ENCODE measurements at regions not wholly inside any gene's neighbourhood (a gene's known extent, or its start where the extent isn't known, plus 50 kb on each side); places are given as distances from the start of the nearest gene placed in this dataset.

DNA sequence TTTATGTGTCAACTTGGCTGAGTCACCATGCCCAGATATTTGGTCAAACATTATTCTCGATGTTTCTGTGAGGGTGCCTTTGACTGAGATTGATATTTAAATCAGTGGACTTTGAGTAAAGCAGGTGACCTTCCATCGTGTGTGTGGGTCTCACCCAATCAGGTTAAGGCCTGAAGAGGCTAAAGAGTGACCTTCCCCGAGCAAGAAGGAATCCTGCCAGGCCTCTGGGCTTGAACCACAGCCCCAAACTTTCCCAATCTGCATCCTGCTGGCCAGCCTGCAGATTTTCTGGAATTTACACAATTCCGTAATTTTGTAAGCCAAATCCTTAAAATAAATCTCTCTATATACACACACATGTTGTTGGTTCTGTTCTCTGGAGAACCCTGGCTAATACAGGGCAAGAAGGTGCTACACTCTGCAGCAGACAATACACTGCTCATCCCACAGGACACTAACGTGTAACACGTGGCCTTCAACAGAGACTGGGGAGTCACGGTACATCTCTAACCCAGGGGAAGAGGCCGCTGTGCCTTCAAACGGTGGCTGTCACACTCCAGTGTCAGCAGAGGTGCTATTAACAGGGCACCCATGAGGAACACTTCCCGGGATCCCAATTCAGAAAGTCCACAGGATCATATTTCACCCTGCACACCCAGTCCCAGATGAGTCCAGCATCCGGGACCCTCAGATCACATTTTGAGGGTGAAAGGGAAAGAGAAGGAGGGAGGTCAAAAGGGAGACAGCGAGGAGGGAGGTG, 113.1 kb upstream of the ID2 start:
- H3K4me3 ChIP-seq: no peak overlapping the region
- no peaks in the 10 kb centered on the region for H3K27me3 ChIP-seq
- H3K36me3 ChIP-seq: no peaks in the 10 kb centered on the region
- no peaks in the 10 kb centered on the region for H3K9me3 ChIP-seq
- WGBS: 84% methylated on average over 12 of the region's 12 CpGs
- H3K4me1 ChIP-seq: no peaks in the 10 kb centered on the region
- intact Hi-C loops (cut with DNase I): no loop called here
- TF ChIP-seq POLR2AphosphoS5 (IDR thresholded peaks at IDR 0.05) (no peak), POLR2A (IDR thresholded peaks at IDR 0.05; ENCODE audit: low read depth) (no peak), EP300 (IDR thresholded peaks at IDR 0.05) (no peak)
- TF ChIP-seq, protein P1, sequence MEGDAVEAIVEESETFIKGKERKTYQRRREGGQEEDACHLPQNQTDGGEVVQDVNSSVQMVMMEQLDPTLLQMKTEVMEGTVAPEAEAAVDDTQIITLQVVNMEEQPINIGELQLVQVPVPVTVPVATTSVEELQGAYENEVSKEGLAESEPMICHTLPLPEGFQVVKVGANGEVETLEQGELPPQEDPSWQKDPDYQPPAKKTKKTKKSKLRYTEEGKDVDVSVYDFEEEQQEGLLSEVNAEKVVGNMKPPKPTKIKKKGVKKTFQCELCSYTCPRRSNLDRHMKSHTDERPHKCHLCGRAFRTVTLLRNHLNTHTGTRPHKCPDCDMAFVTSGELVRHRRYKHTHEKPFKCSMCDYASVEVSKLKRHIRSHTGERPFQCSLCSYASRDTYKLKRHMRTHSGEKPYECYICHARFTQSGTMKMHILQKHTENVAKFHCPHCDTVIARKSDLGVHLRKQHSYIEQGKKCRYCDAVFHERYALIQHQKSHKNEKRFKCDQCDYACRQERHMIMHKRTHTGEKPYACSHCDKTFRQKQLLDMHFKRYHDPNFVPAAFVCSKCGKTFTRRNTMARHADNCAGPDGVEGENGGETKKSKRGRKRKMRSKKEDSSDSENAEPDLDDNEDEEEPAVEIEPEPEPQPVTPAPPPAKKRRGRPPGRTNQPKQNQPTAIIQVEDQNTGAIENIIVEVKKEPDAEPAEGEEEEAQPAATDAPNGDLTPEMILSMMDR (IDR thresholded peaks at IDR 0.05): no peak
- no peak overlapping the region for H3K27ac ChIP-seq (replicated peaks in 1 of 4)
- no peak for DNase-seq (ENCODE audit: extremely low spot score)

DNA sequence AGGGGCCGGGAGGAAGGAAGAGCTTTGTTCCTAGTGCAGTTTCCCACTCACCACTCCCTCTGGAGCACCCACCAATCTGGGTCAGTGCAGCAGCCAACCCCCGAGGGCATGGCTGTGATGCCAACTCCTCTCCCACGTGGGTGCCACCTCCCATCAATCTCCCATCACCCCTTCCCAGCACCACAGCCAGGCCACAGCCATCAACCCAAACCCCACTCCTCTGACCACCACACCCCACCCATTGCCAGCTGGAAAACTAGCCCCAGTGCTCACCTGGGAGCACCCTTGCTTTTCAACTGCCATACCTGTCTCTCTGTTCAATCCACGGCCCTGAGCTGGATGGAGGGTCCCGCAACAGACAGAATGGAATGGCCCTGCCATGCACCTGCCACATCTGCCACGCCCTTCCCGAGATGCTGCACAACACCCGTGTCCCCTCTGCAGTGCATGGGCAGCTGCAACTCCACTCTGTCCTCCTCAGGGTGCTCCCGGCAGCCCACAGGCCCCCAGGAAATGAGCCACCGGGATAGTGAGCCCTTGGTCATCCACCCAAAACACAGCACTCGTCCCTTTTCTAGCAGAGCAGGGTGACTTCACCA, 112.4 kb upstream of the ID2 start:
- no peak for DNase-seq (ENCODE audit: extremely low spot score)
- Histone ChIP-seq H3K4me1 (no peaks in the 10 kb centered on the region), H3K27me3 (no peaks in the 10 kb centered on the region), H3K36me3 (no peaks in the 10 kb centered on the region), H3K9me3 (no peaks in the 10 kb centered on the region), H3K27ac (replicated peaks in 1 of 4) (no peak overlapping the region), H3K4me3 (no peak overlapping the region)
- intact Hi-C loops (cut with DNase I): no loop called here
- 89% methylated on average over 11 of the region's 11 CpGs for WGBS
- TF ChIP-seq EP300 (IDR thresholded peaks at IDR 0.05) (no peak), POLR2A (IDR thresholded peaks at IDR 0.05; ENCODE audit: low read depth) (no peak), POLR2AphosphoS5 (IDR thresholded peaks at IDR 0.05) (no peak)
- TF ChIP-seq, protein P1 (IDR thresholded peaks at IDR 0.05): no peak

DNA sequence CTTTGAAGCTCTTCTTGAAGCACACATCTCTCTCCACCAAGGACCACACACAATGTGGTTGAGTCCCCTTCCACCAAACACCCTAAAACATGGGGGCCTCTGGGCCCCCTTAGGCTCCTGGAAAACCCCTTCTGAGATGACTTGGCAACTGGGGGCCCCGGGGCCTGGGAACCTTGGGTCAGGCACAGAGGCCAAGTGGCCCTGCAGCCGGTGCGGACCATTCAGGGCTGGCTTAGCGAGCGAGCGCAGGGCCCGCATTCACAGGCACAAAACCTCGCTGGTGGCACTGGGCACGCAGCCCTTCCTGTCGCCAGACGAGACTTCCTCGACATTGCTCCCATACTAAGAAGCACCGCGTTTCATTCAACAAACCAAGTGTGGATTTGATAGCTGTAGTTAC, 111.2 kb upstream of the ID2 start:
- DNase-seq (ENCODE audit: extremely low spot score): no peak
- no peak overlapping the region for H3K27ac ChIP-seq (replicated peaks in 1 of 4)
- WGBS: 98% methylated on average over 5 of the region's 14 CpGs

DNA sequence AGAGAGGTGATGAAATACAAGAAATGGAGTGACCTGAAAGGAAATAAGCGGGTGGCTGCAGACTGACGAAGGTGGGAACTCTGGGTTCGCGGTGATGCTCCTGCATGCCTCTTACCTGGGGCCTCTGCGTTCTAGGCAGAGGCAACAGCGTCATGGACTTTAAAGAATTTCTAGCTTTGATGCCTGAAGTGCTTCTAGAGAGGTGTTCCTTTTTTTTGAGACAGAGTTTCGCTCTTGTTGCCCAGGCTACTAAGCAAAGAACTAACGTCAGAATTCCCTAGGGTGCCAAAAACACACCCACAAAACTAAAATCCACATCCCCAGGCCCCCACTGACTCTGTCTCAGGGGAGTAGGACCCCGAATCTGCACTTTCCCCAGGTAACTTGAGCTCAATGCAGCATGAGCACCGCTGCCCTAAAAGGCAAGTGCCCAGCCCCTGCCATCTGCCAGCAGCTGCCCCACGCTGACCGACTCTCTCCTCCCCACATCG, 110.5 kb upstream of the ID2 start:
- no peak for TF ChIP-seq POLR2AphosphoS5 (IDR thresholded peaks at IDR 0.05)
- TF ChIP-seq, protein P1 (IDR thresholded peaks at IDR 0.05): no peak
- no peak for TF ChIP-seq EP300 (IDR thresholded peaks at IDR 0.05)
- no peak for TF ChIP-seq POLR2A (IDR thresholded peaks at IDR 0.05; ENCODE audit: low read depth)
- Histone ChIP-seq H3K4me1 (peaks cover 10 to 17% (median 13%) of the 10 kb centered on the region in 4 donors), H3K27ac (replicated peaks in 1 of 4) (no peak overlapping the region), H3K36me3 (no peaks in the 10 kb centered on the region), H3K4me3 (no peak overlapping the region), H3K9me3 (no peaks in the 10 kb centered on the region), H3K27me3 (no peaks in the 10 kb centered on the region)
- WGBS: 86% methylated on average over 13 of the region's 13 CpGs
- intact Hi-C loops (cut with DNase I): no loop called here
- DNase-seq (ENCODE audit: extremely low spot score): no peak

More for the DNA sequence above, 111.2 kb upstream of the ID2 start:
- Histone ChIP-seq H3K9me3 (no peaks in the 10 kb centered on the region), H3K4me3 (no peak overlapping the region), H3K4me1 (peaks cover 10 to 12% (median 10%) of the 10 kb centered on the region in 4 donors), H3K36me3 (no peaks in the 10 kb centered on the region), H3K27me3 (no peaks in the 10 kb centered on the region)
- intact Hi-C loops (cut with DNase I): no loop called here
- TF ChIP-seq POLR2AphosphoS5 (IDR thresholded peaks at IDR 0.05) (no peak), EP300 (IDR thresholded peaks at IDR 0.05) (no peak), POLR2A (IDR thresholded peaks at IDR 0.05; ENCODE audit: low read depth) (no peak)
- TF ChIP-seq, protein P1 (IDR thresholded peaks at IDR 0.05): no peak

Data from esophagus muscularis mucosa (tissue), 4 donors.